GM19043 (cell line): ENCODE measurements at regions not wholly inside any gene's neighbourhood (a gene's known extent, or its start where the extent isn't known, plus 50 kb on each side); places are given as distances from the start of the nearest gene placed in this dataset.

Source experiments
- ATAC-seq: cut with Tn5 transposase; IDR thresholded peaks from one replicate; pipeline ENCODE4 v1.9.1; 2021; ENCODE audit warnings: low read depth; ENCODE audit not compliant: unreplicated experiment

GRCh38 chr12:92034858-92035401, 110.7 kb downstream of the BTG1 start:
- peak; percentile 67 for ATAC-seq

- no peak for ATAC-seq
Observed at GRCh38 chr12:92034083-92034482, 111.6 kb downstream of the BTG1 start.

- no peak for ATAC-seq
Observed at GRCh38 chr12:92032965-92033364, 112.7 kb downstream of the BTG1 start.

GRCh38 chr12:92032101-92032500, 113.5 kb downstream of the BTG1 start:
- no peak for ATAC-seq

GRCh38 chr12:92030618-92031017, 115.0 kb downstream of the BTG1 start:
- ATAC-seq: peak; percentile 63

- no peak for ATAC-seq
Observed at GRCh38 chr12:92029902-92030586, 115.6 kb downstream of the BTG1 start.

- no peak for ATAC-seq
Observed at GRCh38 chr12:92029136-92029535, 116.5 kb downstream of the BTG1 start.

GRCh38 chr12:92028441-92028709, 117.3 kb downstream of the BTG1 start:
- ATAC-seq: no peak

GRCh38 chr12:92027701-92028440, 117.8 kb downstream of the BTG1 start:
- ATAC-seq: no peak

- ATAC-seq: no peak
Observed at GRCh38 chr12:92027243-92027642, 118.4 kb downstream of the BTG1 start.

- no peak for ATAC-seq
Observed at GRCh38 chr12:92025462-92026207, 120.0 kb downstream of the BTG1 start.

- ATAC-seq: no peak
Observed at GRCh38 chr12:92022093-92022492, 123.6 kb downstream of the BTG1 start.

- ATAC-seq: no peak
Observed at GRCh38 chr12:92021666-92022035, 124.0 kb downstream of the BTG1 start.

- ATAC-seq: no peak
Observed at GRCh38 chr12:92020983-92021665, 124.5 kb downstream of the BTG1 start.

- ATAC-seq: no peak
Observed at GRCh38 chr12:92019491-92020277, 126.0 kb downstream of the BTG1 start.

- no peak for ATAC-seq
Observed at GRCh38 chr12:92012691-92013090, 133.0 kb downstream of the BTG1 start.

GRCh38 chr12:92010853-92011701, 134.6 kb downstream of the BTG1 start:
- ATAC-seq: no peak

GRCh38 chr12:92010368-92010767, 135.3 kb downstream of the BTG1 start:
- no peak for ATAC-seq

GRCh38 chr12:92008345-92008744, 137.3 kb downstream of the BTG1 start:
- ATAC-seq: no peak
